ENCODE measurements at regions not wholly inside any gene's neighbourhood (a gene's known extent, or its start where the extent isn't known, plus 50 kb on each side); places are given as distances from the start of the nearest gene placed in this dataset.

DNA sequence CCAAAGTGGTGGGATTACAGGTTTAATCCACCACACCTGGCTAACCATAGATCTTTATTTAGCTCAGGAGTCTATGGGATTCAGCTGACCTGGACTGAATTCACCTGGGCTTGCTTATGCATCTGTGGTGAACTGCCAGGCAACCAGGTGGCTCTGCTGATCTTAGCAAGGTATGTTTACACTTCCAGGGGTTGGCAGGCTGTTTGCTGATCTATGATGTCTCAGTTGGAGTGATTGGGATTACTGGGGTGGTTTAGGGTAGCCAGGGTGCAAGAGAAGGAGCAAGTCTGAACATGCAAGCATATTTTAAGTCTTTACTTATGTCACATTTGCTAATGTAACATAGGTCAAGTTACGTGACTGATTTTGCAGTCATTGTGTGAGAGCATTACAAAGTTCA lies 63.6 kb upstream of the JAK2 start:
- peaks cover 13% of the 10 kb centered on the region for H3K9me3 Mint-ChIP-seq
- H3K36me3 Mint-ChIP-seq (ENCODE audit: low read depth), result peaks cover 11% of the 10 kb centered on the region
- H3K4me3 Mint-ChIP-seq, result no peak overlapping the region
- no peak for DNase-seq (ENCODE audit: low spot score)
- H3K4me1 Mint-ChIP-seq (ENCODE audit: low read depth), result peaks cover 27% of the 10 kb centered on the region
- no peak overlapping the region for H3K27ac Mint-ChIP-seq
- no peaks in the 10 kb centered on the region for H3K27me3 Mint-ChIP-seq (ENCODE audit: low read depth)

DNA sequence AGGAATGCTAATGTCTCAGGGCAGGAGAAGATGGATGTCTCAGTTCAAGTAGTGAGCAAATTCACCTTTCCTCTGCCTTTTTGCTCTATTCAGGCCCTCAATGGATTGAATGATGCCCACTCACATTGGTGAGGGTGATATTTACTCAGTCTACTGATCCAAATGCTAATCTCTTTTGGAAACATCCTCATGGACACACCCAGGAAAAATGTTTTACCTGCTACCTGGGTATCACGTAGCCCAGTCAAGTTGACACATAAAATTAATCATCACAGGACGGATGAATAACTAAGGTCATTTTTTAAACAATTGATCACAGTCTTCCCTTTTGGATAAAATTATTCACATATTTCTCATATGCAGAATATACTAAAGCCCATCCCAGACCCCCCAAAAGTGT lies 63.0 kb upstream of the JAK2 start:
- no peak for DNase-seq (ENCODE audit: low spot score)
- H3K4me1 Mint-ChIP-seq (ENCODE audit: low read depth), result peaks cover 32% of the 10 kb centered on the region

DNA sequence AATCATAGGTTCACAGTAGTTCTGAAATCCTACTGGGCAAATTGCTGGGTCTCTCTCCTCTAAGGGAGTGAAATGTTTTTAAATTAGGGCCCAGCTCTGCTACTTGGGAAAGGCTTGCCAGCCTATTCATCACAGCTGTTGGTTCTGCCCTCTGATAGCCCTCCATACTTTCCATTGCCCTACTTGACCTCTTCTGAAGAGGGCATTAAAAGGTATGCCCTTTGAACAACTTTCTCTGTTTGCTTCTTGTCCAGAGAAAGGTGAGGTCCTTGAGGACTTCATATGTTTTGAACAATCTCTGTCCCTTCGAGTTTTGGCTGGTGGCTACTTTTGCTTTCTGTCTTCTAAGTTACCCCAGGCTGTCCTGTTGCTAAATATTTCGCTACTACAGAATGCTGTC lies 62.3 kb upstream of the JAK2 start:
- DNase-seq (ENCODE audit: low spot score), result no peak
- H3K27ac Mint-ChIP-seq, result no peak overlapping the region

More for the DNA sequence above, 63.0 kb upstream of the JAK2 start:
- peaks cover 11% of the 10 kb centered on the region for H3K36me3 Mint-ChIP-seq (ENCODE audit: low read depth)
- H3K4me3 Mint-ChIP-seq, result no peak overlapping the region
- no peaks in the 10 kb centered on the region for H3K27me3 Mint-ChIP-seq (ENCODE audit: low read depth)
- H3K27ac Mint-ChIP-seq, result no peak overlapping the region
- peaks cover 13% of the 10 kb centered on the region for H3K9me3 Mint-ChIP-seq

DNA sequence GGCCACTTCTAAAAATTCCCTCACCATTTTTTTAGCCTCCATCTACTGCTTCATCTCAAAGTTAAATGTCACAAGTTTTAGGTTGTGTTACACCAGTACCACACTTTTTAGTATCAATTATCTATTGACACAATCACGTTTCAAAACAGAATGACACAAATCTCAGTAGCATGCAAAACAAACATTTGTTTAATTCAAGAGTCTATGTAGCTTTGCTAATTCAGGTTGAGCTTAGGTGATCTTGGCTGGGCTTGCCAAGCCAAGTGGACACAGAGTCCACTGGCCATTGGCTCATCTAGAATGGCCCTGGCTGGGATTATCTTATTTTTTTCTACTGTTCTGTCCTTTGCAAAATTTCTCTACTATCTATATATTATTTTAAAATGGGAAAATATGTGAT lies 61.9 kb upstream of the JAK2 start:
- Mint-ChIP-seq H3K4me3 (no peak overlapping the region), H3K4me1 (ENCODE audit: low read depth) (peaks cover 38% of the 10 kb centered on the region)
- DNase-seq (ENCODE audit: low spot score), result no peak

More for the DNA sequence above, 62.3 kb upstream of the JAK2 start:
- Mint-ChIP-seq H3K4me3 (no peak overlapping the region), H3K36me3 (ENCODE audit: low read depth) (peaks cover 11% of the 10 kb centered on the region), H3K27me3 (ENCODE audit: low read depth) (no peaks in the 10 kb centered on the region), H3K9me3 (peaks cover 13% of the 10 kb centered on the region), H3K4me1 (ENCODE audit: low read depth) (peaks cover 38% of the 10 kb centered on the region)

DNA sequence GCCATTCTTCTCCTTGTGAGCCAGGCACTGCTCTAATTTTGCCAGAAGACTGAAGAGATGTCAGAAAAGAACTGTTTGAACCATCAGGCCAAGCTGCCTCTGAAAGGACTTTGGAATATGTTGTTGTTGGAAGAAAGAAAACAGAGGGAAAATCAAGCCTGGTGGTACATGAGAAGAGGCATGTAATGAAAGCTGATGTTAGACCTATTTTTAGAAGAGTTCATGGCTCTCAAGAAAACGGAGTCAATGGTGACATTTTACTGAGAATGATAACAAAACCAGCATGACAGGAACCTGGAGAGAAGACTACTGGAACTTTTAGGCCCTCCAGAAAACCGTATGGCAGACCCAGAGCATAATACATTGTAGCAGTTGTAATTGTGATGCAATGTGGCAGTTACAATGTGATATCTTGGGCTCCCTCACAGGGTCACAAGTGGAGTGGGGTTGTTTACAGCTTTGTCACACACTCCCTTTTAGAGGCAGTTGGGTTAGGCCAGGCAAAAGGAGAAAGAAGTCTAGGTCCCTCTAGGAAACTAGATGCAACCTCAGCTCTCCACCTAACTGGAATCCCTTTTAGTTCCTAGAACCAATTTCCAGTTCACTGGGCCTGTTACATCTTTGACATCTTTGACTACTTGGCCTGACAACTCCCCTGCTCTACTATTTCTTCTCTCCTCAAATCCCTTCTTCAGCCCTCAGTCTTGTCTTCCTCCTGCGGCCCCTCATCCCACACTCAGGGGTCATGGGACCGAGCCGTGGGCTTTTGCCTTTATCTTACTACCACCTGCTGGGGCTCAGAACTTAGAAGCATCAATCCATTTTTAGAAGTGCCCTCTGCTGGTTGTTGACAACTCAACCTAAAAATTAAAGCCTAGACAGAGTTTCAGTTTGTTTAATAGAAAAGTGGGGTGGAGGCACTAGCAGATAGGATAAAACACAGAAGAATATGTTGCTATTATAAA lies 61.2 kb upstream of the JAK2 start:
- H3K27ac Mint-ChIP-seq, result peak overlapping the region; percentile 86
- H3K4me3 Mint-ChIP-seq, result peak overlapping the region; percentile 27
- peaks cover 13% of the 10 kb centered on the region for H3K9me3 Mint-ChIP-seq
- DNase-seq (ENCODE audit: low spot score), result no peak
- H3K36me3 Mint-ChIP-seq (ENCODE audit: low read depth), result peaks cover 11% of the 10 kb centered on the region
- H3K27me3 Mint-ChIP-seq (ENCODE audit: low read depth), result no peaks in the 10 kb centered on the region
- H3K4me1 Mint-ChIP-seq (ENCODE audit: low read depth), result peaks cover 42% of the 10 kb centered on the region

More for the DNA sequence above, 61.9 kb upstream of the JAK2 start:
- no peak overlapping the region for H3K27ac Mint-ChIP-seq
- peaks cover 11% of the 10 kb centered on the region for H3K36me3 Mint-ChIP-seq (ENCODE audit: low read depth)
- peaks cover 13% of the 10 kb centered on the region for H3K9me3 Mint-ChIP-seq
- no peaks in the 10 kb centered on the region for H3K27me3 Mint-ChIP-seq (ENCODE audit: low read depth)

DNA sequence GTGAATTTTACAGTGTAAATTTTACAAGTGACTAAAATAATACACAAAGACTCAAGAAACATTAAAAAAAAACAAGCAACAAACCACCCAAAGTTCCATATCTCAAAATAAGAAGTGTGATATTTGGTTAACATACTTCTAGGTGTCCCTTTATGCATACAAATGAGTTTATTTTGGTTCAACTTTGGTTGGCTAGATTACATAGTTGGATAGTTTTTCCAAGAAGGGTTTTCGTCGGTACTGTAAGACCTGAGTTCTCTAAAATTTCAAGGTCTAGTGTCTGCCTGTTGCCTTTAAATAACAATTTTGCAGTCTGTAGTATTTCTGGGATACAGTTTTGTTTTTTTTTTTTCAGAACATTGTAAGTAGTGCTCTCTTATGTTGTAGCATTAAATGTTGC lies 58.8 kb upstream of the JAK2 start:
- no peaks in the 10 kb centered on the region for H3K27me3 Mint-ChIP-seq (ENCODE audit: low read depth)
- H3K9me3 Mint-ChIP-seq, result peaks cover 5% of the 10 kb centered on the region
- peaks cover 56% of the 10 kb centered on the region for H3K4me1 Mint-ChIP-seq (ENCODE audit: low read depth)
- no peak overlapping the region for H3K27ac Mint-ChIP-seq
- peaks cover 7% of the 10 kb centered on the region for H3K36me3 Mint-ChIP-seq (ENCODE audit: low read depth)
- H3K4me3 Mint-ChIP-seq, result no peak overlapping the region
- DNase-seq (ENCODE audit: low spot score), result no peak

DNA sequence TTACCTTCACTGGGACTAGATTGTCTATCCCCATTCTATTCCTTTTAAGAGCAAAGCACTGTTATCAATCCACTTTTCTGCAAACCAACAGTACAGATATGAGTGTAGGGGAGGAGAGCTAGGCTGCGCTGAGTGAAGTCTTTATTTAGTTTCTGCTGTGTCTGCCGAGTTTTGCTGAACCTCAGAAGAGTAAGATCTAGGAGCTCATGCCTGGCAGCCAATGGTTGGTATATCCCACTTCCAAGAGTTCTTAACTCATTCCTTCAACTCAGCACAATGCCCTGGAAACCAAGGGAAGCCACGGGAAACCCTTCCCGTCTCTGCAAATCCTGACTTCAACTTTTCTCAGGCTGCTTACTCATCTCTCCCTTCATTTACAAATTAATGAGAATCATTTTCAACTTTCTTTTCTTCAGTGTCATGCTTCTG lies 58.0 kb upstream of the JAK2 start:
- Mint-ChIP-seq H3K4me1 (ENCODE audit: low read depth) (peaks cover 56% of the 10 kb centered on the region), H3K9me3 (no peaks in the 10 kb centered on the region), H3K27me3 (ENCODE audit: low read depth) (no peaks in the 10 kb centered on the region), H3K27ac (peak overlapping the region; percentile 29), H3K4me3 (peak overlapping the region; percentile 60), H3K36me3 (ENCODE audit: low read depth) (peaks cover 5% of the 10 kb centered on the region)
- DNase-seq (ENCODE audit: low spot score), result no peak

DNA sequence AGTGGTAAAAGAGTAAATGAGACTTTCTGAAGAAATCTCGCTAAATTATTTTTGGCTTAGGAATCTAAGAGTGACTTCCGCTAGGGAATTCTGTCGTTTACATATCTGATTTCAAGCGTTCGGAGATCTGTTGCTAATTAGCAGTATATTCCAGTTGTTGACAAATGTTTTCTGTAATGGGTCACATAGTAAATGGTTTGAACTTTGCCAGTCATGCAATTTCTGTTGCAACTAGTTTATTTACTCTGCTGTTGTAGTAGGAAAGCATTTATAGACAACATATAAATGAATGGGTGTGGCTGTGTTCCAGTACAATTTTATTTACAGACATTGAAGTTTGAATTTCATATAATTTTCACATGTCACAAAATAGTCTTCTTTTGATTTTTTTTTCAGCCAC lies 57.4 kb upstream of the JAK2 start:
- Mint-ChIP-seq H3K9me3 (no peaks in the 10 kb centered on the region), H3K4me3 (no peak overlapping the region), H3K27ac (no peak overlapping the region), H3K27me3 (ENCODE audit: low read depth) (no peaks in the 10 kb centered on the region), H3K36me3 (ENCODE audit: low read depth) (peaks cover 2% of the 10 kb centered on the region), H3K4me1 (ENCODE audit: low read depth) (peaks cover 62% of the 10 kb centered on the region)
- DNase-seq (ENCODE audit: low spot score), result no peak

DNA sequence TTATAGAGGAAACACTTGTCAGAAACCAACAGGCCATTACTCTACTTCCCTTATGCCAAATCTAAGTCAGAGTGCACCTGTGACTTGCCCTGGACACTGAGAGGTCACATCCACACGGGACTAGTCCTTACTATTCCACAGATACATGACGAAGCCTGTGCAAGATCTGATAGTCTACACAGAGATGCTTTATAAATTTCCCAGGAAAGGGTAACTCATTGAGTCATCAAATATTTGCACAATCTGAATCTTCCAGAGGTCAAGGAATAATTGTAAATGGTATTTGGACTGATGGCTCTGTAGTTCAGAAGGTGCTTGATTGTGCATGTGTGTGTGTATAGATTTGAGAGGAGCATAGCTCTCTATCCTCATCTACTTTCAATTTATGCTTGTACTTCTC lies 55.2 kb upstream of the JAK2 start:
- Mint-ChIP-seq H3K9me3 (no peaks in the 10 kb centered on the region), H3K27me3 (ENCODE audit: low read depth) (no peaks in the 10 kb centered on the region), H3K36me3 (ENCODE audit: low read depth) (no peaks in the 10 kb centered on the region), H3K4me3 (no peak overlapping the region), H3K27ac (no peak overlapping the region), H3K4me1 (ENCODE audit: low read depth) (peaks cover 47% of the 10 kb centered on the region)
- DNase-seq (ENCODE audit: low spot score), result no peak

DNA sequence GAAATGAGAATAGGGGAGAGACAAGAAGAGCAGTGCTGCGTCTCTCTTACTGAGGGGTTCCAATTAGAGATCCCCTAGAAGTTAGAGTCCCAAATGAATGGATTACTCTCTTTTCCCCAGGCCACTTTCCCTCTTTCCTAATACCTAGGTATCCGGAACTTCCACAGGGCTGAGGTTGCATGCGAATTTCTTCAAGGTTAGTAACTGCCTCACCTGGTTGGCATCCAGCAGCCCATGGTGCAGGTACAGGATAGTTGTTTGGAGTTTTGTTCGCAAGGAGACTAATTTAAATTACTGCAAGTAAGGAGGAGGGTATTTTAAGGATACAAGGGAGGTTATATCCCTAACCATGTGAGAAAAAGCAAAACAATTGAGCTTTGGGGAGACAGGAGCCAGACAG lies 52.4 kb upstream of the JAK2 start:
- Mint-ChIP-seq H3K4me3 (no peak overlapping the region), H3K4me1 (ENCODE audit: low read depth) (peaks cover 49% of the 10 kb centered on the region), H3K27ac (no peak overlapping the region), H3K36me3 (ENCODE audit: low read depth) (peaks cover 8% of the 10 kb centered on the region), H3K9me3 (no peaks in the 10 kb centered on the region), H3K27me3 (ENCODE audit: low read depth) (no peaks in the 10 kb centered on the region)
- no peak for DNase-seq (ENCODE audit: low spot score)

DNA sequence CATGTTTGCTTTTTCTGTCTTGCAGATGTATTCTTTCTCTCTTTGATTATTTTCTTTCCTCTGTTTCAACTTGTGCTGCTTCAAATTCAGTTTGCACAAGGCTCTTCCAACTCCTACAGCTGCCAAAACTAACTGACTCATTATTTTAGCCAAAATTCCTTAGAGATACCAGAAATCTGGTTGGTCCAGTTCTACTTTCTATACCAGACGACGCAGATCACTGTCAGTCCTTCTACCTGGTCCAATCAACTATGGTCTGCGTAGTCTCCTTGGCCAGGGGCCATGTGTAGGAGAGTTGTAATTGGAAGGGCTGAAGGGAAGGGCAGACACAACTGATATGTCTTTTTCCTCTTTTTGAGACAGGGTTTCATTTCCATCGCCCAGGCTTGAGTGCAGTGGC lies 51.9 kb upstream of the JAK2 start:
- Mint-ChIP-seq H3K27ac (no peak overlapping the region), H3K36me3 (ENCODE audit: low read depth) (peaks cover 8% of the 10 kb centered on the region), H3K27me3 (ENCODE audit: low read depth) (no peaks in the 10 kb centered on the region), H3K4me1 (ENCODE audit: low read depth) (peaks cover 53% of the 10 kb centered on the region), H3K9me3 (no peaks in the 10 kb centered on the region), H3K4me3 (no peak overlapping the region)
- DNase-seq (ENCODE audit: low spot score), result no peak

DNA sequence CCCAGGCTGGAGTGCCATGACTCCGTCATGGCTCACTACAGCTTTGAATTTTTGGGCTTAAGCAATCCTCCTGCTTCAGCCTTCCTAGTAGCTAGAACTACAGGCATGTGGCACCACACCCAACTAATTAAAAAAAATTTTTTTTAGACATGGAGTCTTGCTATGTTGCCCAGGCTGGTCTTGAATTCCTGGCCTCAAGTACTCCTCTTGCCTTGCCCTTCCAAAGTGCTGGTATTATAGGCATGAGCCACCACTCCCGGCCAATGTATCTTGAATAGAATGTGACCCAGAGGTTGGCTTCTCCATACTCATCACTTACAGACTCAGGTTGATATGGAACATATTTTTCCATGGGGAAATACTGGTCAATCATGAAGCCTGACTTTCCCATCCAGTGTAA lies 51.2 kb upstream of the JAK2 start:
- no peak overlapping the region for H3K27ac Mint-ChIP-seq
- no peaks in the 10 kb centered on the region for H3K9me3 Mint-ChIP-seq
- peaks cover 8% of the 10 kb centered on the region for H3K36me3 Mint-ChIP-seq (ENCODE audit: low read depth)
- H3K4me1 Mint-ChIP-seq (ENCODE audit: low read depth), result peaks cover 56% of the 10 kb centered on the region
- H3K27me3 Mint-ChIP-seq (ENCODE audit: low read depth), result no peaks in the 10 kb centered on the region
- DNase-seq (ENCODE audit: low spot score), result no peak
- H3K4me3 Mint-ChIP-seq, result no peak overlapping the region

DNA sequence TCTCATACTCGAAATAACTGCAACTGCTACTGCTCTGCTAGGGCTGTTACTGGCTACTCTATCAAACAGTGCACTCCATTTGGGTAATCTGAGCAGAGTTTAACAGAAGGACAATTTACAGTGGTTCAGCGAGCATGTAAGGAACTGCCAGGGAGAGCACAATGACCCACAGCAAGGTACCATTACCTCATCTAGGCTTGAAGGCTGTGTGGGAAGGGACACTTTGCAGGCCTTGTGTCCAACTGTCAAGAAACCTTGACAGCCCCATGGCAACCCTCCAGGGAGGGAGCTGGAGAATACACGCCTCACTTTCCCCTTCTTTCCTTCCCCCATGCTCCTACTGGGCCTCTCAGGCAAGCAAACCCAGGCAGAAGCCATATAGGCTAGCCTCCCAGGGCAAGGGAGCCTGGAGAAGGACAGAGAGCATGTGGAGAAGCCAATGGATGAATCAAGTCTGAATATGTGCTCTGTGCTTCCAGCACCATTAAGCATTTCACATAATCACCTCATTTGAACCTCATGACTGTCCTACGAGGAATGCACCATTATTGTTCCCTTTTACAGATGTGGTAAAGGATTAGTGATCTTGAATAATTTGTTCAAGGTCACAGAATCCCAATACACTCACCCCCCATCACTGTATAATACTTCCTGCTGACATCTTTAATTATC lies 49.9 kb upstream of the JAK2 start:
- peaks cover 8% of the 10 kb centered on the region for H3K36me3 Mint-ChIP-seq (ENCODE audit: low read depth)
- no peak for DNase-seq (ENCODE audit: low spot score)
- H3K4me1 Mint-ChIP-seq (ENCODE audit: low read depth), result peaks cover 56% of the 10 kb centered on the region
- no peaks in the 10 kb centered on the region for H3K27me3 Mint-ChIP-seq (ENCODE audit: low read depth)
- H3K27ac Mint-ChIP-seq, result peak overlapping the region; percentile 83
- H3K9me3 Mint-ChIP-seq, result no peaks in the 10 kb centered on the region
- no peak overlapping the region for H3K4me3 Mint-ChIP-seq

Data from T-helper 2 cell treated with Interferon-gamma antibody and Interleukin-4, amounts not matched to agents 5 μg/mL and 100 μg/mL, for 36 hours (primary cell).